Mucosa of descending colon (tissue), 3 donors: ENCODE measurements at regions not wholly inside any gene's neighbourhood (a gene's known extent, or its start where the extent isn't known, plus 50 kb on each side); places are given as distances from the start of the nearest gene placed in this dataset.

Experiments
- ATAC-seq: fragments of 200-7000 bp; cut with Tn5 transposase; one replicate; pipeline ENCODE4 v1.9.1; 2020; ENCODE audit warnings: mild to moderate bottlenecking, moderate library complexity
- DNase-seq, 3 donors: peaks; one replicate each; pipeline ENCODE4 v3.0.0-alpha.2; 2020
- H3K36me3 ChIP-seq: fragments of 200-600 bp; one replicate; pipeline ENCODE4 v1.8.0; 2021; ENCODE audit warnings: low read depth, mild to moderate bottlenecking
- H3K4me1 ChIP-seq: fragments of 200-600 bp; one replicate; pipeline ENCODE4 v1.8.0; 2021; ENCODE audit warnings: low read depth, mild to moderate bottlenecking
- H3K4me3 ChIP-seq: fragments of 200-600 bp; one replicate; pipeline ENCODE4 v1.8.0; 2021; ENCODE audit warnings: mild to moderate bottlenecking
- H3K9me3 ChIP-seq: fragments of 200-600 bp; one replicate; pipeline ENCODE4 v1.8.0; 2021; ENCODE audit warnings: mild to moderate bottlenecking
- intact Hi-C, 2 donors: fragments of 100-400 bp; cut with DNase I in 1 of 2; cut with micrococcal nuclease in 1 of 2; formaldehyde crosslinking; loops; one replicate each; pipeline versions ENCODE4 v1.11.0 to v1.11.1; 2022; cut with DNase I, micrococcal nuclease
- TF ChIP-seq, protein P1 (sequence below): fragments of 200-600 bp; IDR thresholded peaks from one replicate; pipeline ENCODE4 v1.8.0; 2022; ENCODE audit warnings: antibody characterized with exemption, mild to moderate bottlenecking
- donor health status: DM: no; HTN: no; CAD: no; lungs with moderate emphysema.
- donor health status: DM: no; HTN: no; CAD: no.
- donor health status: DM: no; HTN: yes; CAD: no.

DNA sequence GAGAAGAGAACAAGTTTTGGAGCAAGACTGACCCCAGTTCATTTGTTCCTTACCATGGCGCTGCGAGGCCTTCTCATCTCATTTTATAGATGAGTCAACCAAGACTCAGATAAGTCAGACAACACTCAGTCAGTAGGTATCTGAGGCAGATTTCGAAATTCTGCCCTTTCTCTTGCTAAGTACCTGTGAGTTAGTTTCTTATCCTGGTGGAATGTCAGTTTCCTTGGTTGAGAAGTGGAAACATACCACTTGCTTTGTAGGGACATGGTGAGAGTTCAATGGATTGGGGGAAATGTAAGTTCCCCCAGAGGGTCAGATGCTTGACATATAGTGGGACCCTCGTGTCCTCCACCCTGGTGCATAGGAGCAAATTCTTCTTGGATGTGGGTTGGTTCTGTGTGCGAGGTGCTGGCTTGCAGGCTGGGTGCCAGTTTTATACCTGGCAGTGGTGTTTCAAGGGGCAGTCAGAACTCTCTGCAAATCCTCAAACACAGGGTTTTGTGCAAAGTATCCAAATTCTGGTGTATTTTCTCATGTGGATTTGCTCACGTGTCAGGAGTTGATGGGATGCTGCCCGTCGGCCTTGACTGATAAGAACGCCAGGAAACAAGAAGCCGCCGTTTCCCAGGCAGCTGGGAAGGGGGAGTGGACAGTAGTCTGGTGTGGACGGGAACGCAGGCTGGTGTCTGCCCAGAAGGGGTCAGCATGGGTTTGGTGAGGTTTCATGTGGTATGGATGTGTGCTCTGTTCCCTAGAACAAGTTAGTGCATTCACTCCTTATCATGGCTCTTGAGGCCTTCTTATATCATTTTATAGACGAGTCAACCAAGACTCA is 61.1 kb upstream of the CIBAR2 start:
- Histone ChIP-seq H3K4me1 (peaks cover 6% of the 10 kb centered on the region), H3K9me3 (no peaks in the 10 kb centered on the region), H3K4me3 (no peak overlapping the region), H3K36me3 (no peaks in the 10 kb centered on the region)
- TF ChIP-seq, protein P1, sequence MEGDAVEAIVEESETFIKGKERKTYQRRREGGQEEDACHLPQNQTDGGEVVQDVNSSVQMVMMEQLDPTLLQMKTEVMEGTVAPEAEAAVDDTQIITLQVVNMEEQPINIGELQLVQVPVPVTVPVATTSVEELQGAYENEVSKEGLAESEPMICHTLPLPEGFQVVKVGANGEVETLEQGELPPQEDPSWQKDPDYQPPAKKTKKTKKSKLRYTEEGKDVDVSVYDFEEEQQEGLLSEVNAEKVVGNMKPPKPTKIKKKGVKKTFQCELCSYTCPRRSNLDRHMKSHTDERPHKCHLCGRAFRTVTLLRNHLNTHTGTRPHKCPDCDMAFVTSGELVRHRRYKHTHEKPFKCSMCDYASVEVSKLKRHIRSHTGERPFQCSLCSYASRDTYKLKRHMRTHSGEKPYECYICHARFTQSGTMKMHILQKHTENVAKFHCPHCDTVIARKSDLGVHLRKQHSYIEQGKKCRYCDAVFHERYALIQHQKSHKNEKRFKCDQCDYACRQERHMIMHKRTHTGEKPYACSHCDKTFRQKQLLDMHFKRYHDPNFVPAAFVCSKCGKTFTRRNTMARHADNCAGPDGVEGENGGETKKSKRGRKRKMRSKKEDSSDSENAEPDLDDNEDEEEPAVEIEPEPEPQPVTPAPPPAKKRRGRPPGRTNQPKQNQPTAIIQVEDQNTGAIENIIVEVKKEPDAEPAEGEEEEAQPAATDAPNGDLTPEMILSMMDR: no peak
- ATAC-seq (no peak), DNase-seq (peak in 1 of 3 donors; percentile 37)
- intact Hi-C loops: no loop called here

DNA sequence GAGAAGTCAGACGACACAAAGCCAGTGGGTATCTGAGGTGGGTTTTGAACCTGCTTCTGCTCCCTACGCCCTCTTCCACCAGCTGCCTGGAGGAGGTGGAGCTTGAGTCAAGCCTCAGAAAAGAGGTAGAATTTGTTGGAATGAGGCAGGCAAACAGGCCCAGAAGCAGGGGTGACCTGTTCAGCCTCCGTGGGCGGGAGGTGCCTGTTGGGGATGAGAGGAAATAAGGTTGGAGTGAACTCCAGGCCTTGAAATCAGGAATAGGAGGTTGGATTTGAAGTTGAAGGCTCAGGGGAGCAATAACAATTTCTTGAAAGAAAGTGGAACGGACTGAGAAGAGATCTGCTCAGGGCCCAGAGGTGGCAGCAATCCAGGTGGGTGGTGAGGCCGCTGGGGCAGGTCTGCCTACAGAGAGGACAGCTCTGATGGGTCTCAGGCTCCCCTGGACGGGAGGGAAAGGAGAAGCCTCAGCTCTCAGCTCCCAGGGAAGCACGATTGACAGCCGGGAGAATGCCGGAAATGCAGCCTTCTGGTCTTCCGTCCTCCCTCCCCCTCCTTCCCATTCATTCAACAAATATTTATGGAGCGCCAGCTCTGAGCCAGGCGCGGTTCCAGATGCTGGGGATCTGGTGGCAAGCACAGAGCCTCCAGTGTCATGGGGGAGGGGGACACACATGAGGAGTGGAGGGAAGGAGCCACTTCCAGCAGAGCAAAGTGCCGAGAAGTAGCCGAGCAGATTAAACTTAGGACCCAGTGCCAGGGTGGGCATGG is 61.9 kb upstream of the CIBAR2 start:
- intact Hi-C loops: no loop called here
- Histone ChIP-seq H3K4me3 (no peak overlapping the region), H3K36me3 (no peaks in the 10 kb centered on the region), H3K4me1 (peaks cover 6% of the 10 kb centered on the region), H3K9me3 (no peaks in the 10 kb centered on the region)
- TF ChIP-seq, protein P1: no peak
- peak; percentile 46 for ATAC-seq
- peak; percentile 40 to 57 (median 52) for DNase-seq

DNA sequence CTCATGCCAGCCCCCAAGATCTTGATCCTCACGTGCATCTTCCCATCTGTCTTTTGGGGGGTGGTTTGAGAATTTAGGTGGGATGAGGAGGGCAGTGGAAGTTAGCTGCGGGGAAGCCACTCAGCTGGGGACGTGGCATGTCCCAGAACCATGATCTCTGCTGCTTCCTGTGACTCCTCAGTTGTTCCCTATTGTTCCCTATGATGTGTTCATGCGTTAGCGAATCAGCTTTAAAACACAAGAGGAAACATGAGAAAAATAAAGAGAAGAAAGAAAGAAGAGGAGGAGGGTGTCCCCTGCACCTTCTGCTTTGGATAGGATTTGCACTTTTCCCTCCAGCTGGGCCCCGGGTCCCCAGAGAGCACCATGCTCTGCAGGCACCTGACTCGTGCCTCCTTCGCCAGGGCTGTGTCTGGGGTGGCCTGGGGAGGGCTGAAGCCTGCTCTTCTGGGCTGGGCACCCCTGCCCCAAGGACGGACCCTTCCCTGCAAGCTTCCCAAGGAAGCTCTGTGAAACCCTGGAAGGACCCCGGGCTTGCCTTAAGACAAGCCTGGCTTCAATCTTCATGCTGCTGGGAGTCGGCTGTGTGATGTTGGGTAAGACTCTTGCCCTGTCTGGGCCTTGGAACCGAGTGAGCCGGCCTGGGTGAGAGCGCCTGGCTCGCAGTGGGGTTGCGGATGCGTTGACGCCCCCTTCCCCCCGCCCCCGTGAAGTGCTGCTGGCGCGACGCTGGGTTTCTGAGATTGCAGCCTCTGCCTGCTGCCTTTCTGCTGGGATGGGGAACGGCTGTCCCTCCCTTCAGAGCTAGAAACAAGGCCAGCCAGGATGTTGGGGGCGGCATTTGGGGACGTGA is 62.8 kb upstream of the CIBAR2 start:
- DNase-seq (peak in 1 of 3 donors; percentile 53), ATAC-seq (no peak)
- TF ChIP-seq, protein P1: no peak
- no peaks in the 10 kb centered on the region for H3K9me3 ChIP-seq
- peaks cover 2% of the 10 kb centered on the region for H3K4me1 ChIP-seq
- no peaks in the 10 kb centered on the region for H3K36me3 ChIP-seq
- no peak overlapping the region for H3K4me3 ChIP-seq
- intact Hi-C loops: no loop called here

DNA sequence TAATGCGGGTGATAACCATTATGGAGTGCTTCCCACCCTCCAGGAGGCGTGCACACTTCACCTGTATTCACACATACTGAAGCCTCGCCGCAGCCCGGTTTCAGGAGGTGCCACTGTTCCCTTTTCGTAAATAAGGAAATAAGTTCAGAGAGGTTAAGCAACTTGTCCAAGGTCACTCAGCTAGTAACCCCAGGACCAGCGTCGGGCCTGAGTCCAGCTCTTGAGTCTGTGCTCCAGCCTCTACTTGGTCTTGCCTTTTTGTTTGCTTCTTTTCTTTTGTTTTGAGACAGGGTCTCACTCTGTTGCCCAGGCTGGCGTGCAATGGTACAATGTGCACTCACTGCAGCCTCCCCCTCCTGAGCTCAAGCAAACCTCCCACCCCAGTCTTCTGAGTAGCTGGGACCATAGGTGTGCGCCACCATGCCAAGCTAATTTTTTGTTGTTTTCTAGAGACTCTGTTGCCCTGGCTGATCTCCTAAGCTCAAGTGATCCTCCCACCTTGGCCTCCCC is 63.5 kb upstream of the CIBAR2 start:
- DNase-seq (no peak), ATAC-seq (no peak)
- Histone ChIP-seq H3K4me1 (peaks cover 1% of the 10 kb centered on the region), H3K4me3 (no peak overlapping the region), H3K36me3 (no peaks in the 10 kb centered on the region), H3K9me3 (no peaks in the 10 kb centered on the region)
- intact Hi-C loops: no loop called here
- TF ChIP-seq, protein P1: no peak
